Heart right ventricle (tissue), 16 donors: ENCODE measurements at regions not wholly inside any gene's neighbourhood (a gene's known extent, or its start where the extent isn't known, plus 50 kb on each side); places are given as distances from the start of the nearest gene placed in this dataset.

ENCODE experiments used
- ATAC-seq, 8 donors: fragments of 200-7000 bp; cut with Tn5 transposase; one replicate each; pipeline ENCODE4 v1.9.1; 2020; ENCODE audit warnings: mild to moderate bottlenecking in 8 of 8, moderate library complexity in 8 of 8, moderate number of reproducible peaks in 1 of 8
- DNase-seq, 2 donors: peaks; one replicate each; pipeline ENCODE4 v3.0.0-alpha.2; 2020
- H3K27ac ChIP-seq, 10 donors: fragments of 200-600 bp; sonication (generic) in 2 of 10; one replicate each; pipeline versions ENCODE4 v1.5.0 to v1.8.0; 2020 to 2022; ENCODE audit warnings: mild to moderate bottlenecking in 3 of 10
- H3K27me3 ChIP-seq, 7 donors: fragments of 200-600 bp; one replicate each; pipeline ENCODE4 v1.8.0; 2021 to 2022; ENCODE audit warnings: mild to moderate bottlenecking in 2 of 7
- H3K36me3 ChIP-seq, 9 donors: fragments of 200-600 bp; sonication (generic) in 1 of 9; one replicate each; pipeline versions ENCODE4 v1.5.0 to v1.8.0; 2020 to 2022; ENCODE audit warnings: mild to moderate bottlenecking in 2 of 9
- H3K4me1 ChIP-seq, 9 donors: fragments of 200-600 bp; sonication (generic) in 1 of 9; one replicate each; pipeline versions ENCODE4 v1.5.0 to v1.8.0; 2020 to 2022; ENCODE audit warnings: mild to moderate bottlenecking in 4 of 9
- H3K4me3 ChIP-seq, 10 donors: fragments of 200-600 bp; sonication (generic) in 2 of 10; one replicate each; pipeline versions ENCODE4 v1.5.0 to v1.8.0; 2020 to 2022; ENCODE audit warnings: mild to moderate bottlenecking in 7 of 10, moderate library complexity in 2 of 10
- H3K9me3 ChIP-seq, 11 donors: fragments of 200-600 bp in 10 of 11; sonication (generic) in 2 of 11; one replicate each; pipeline versions ENCODE4 v1.5.0 to v1.8.0; 2013 to 2022; ENCODE audit warnings: mild to moderate bottlenecking in 2 of 11, control low read depth in 1 of 11, moderate library complexity in 1 of 11
- CTCF ChIP-seq, 9 donors: fragments of 200-600 bp; sonication (generic) in 2 of 9; IDR thresholded peaks; one replicate each; pipeline versions ENCODE4 v1.5.0 to v1.8.0; 2021 to 2022; ENCODE audit warnings: antibody characterized with exemption in 9 of 9, mild to moderate bottlenecking in 5 of 9, moderate library complexity in 1 of 9
- WGBS, 2 donors: extraction: QIAGEN DNeasy Blood & Tissue Kit; methylation state at CpG; one replicate each; pipeline ENCODE4 v1.1.7; 2013; ENCODE audit warnings: inconsistent platforms in 1 of 2; 5-methylcytosine and 5-hydroxymethylcytosine counted together
- intact Hi-C, 10 donors: fragments of 100-400 bp; cut with DNase I; formaldehyde crosslinking; loops; one replicate each; pipeline versions ENCODE4 v1.11.1 to v1.14.2; 2022
- donor health status: Arrhythmogenic right ventricular cardiomyopathy.
- donor health status: ischemic (EF 13 %, LVEDD 7.1; RV severe dilation, severe dysfunction).
- donor health status: healthy with polysubstance abuse.
- donor health status: DM: no; HTN: yes; CAD: no.
- donor health status: DM: no; HTN: no; CAD: no.
- donor health status: ischemic (EF 25% LVEDD 6.9; RV normal size, moderate dysfunction).
- donor health status: ischemic (EF 25% LVEDD 5.7; RV mildly dilated, moderate dysfunction).
- donor health status: healthy.
- donor health status: DM: yes; HTN: yes; CAD: no.
- donor health status: Ischemic cardiomyopathy.
- donor health status: ischemic (EF 35%, LVEDD 5.7; RV mildly dilated, moderate dysfunction).
- donor health status: nonischemic (EF 11% LVEDD 7.7; RV severe dilation, severe dysfunction).
- donor health status: DM: yes; HTN: yes; CAD: no.
- donor health status: PGD.
- donor health status: ischemic (EF 29% LVEDD 5.4; RV normal size, mild dysfunction).
- donor health status: nonischemic (EF 23%, LVEDD 6.1; RV moderate dilation, normal function).

DNA sequence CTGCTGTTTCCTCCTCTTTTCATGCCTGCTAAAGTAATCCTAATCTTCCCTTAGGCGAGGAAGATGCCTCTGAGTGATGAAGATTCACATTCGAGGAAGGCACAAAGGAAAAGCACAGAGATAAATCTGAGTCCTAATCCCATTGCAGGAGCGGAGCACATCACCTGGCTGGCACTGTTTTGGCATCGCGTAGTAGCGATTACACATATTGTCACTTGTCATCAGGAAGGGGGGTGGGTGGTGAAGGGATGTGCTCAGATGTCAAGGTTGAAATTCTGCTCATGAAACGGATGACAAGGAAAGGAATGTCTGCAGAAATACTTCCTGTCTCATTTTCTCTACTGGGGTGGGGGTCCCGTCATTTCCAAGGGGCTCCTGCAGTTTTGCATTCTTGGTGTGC lies 363.1 kb upstream of the EEF2KMT start:
- TF ChIP-seq CTCF (IDR thresholded peaks at IDR 0.05), result no peak
- intact Hi-C loops, result loop anchor here in 1 of 10 donors (10.0 kb wide), 1 partner anchor 46 kb away; no protein-coding TSS in a partner anchor
- Histone ChIP-seq H3K4me3 (no peak overlapping the region), H3K27me3 (peaks cover 0 to 22% (median 0%) of the 10 kb centered on the region in 7 donors), H3K27ac (no peak overlapping the region), H3K9me3 (no peaks in the 10 kb centered on the region), H3K4me1 (no peaks in the 10 kb centered on the region), H3K36me3 (no peaks in the 10 kb centered on the region)
- 50% methylated on average over 8 of the region's 8 CpGs for whole genome bisulfite sequencing, 2 donors
- ATAC-seq (no peak), DNase-seq (no peak)

- intact Hi-C loops, result loop anchor here in 1 of 10 donors (10.0 kb wide), 1 partner anchor 45 kb away; no protein-coding TSS in a partner anchor
- WGBS, 2 donors, result 84 to 90% methylated on average over 5 to 6 of the region's 6 CpGs
Observed at GRCh38 chr16:5459863-5460262, 362.3 kb upstream of the EEF2KMT start.

GRCh38 chr16:5455110-5455509 lies 357.5 kb upstream of the EEF2KMT start:
- intact Hi-C loops, result no loop called here
- Histone ChIP-seq H3K4me1 (no peaks in the 10 kb centered on the region), H3K36me3 (no peaks in the 10 kb centered on the region), H3K9me3 (no peaks in the 10 kb centered on the region), H3K4me3 (no peak overlapping the region), H3K27ac (no peak overlapping the region), H3K27me3 (peaks cover 0 to 32% (median 0%) of the 10 kb centered on the region in 7 donors)
- ATAC-seq (no peak), DNase-seq (no peak)
- WGBS, 2 donors, result 87 to 88% methylated on average over 1 of the region's 1 CpG
- no peak for TF ChIP-seq CTCF (IDR thresholded peaks at IDR 0.05)

More at GRCh38 chr16:5459863-5460262, 362.3 kb upstream of the EEF2KMT start:
- Histone ChIP-seq H3K4me1 (no peaks in the 10 kb centered on the region), H3K27me3 (peaks cover 0 to 22% (median 0%) of the 10 kb centered on the region in 7 donors), H3K36me3 (no peaks in the 10 kb centered on the region), H3K4me3 (no peak overlapping the region), H3K9me3 (no peaks in the 10 kb centered on the region), H3K27ac (no peak overlapping the region)
- TF ChIP-seq CTCF (IDR thresholded peaks at IDR 0.05), result no peak
- ATAC-seq (no peak), DNase-seq (no peak)

DNA sequence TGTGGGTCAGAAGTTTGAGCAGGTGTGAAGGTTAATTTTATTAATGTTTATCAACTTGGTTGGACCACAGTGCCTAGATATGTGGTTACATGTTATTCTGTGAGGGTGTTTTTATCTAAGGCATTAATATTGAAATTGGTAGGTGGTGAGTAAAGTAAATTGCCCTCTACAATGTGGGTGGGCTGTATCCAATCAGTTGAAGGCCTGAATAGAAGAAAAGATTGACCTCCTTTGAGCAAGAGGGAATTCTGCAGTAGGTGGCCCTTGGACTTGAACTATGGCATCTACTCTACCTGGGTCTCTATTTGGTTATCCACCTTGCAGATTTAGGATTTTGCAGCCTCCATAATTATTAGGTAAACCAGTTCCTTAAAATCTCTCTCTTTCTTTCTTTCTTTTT lies 356.8 kb upstream of the EEF2KMT start:
- ATAC-seq, result no peak
- peaks cover 0 to 33% (median 0%) of the 10 kb centered on the region in 7 donors for H3K27me3 ChIP-seq

More for the DNA sequence above, 356.8 kb upstream of the EEF2KMT start:
- Histone ChIP-seq H3K4me1 (no peaks in the 10 kb centered on the region), H3K4me3 (no peak overlapping the region), H3K36me3 (no peaks in the 10 kb centered on the region), H3K27ac (no peak overlapping the region), H3K9me3 (no peaks in the 10 kb centered on the region)
- no peak for DNase-seq
- intact Hi-C loops, result no loop called here
- TF ChIP-seq CTCF (IDR thresholded peaks at IDR 0.05), result no peak
